ENCODE measurements at regions not wholly inside any gene's neighbourhood (a gene's known extent, or its start where the extent isn't known, plus 50 kb on each side); places are given as distances from the start of the nearest gene placed in this dataset.
"Not testable (repeated sequence)": the region's sequence is repeated elsewhere in the genome, so short reads cannot be mapped to it uniquely, and the experiment has no call there.

DNA sequence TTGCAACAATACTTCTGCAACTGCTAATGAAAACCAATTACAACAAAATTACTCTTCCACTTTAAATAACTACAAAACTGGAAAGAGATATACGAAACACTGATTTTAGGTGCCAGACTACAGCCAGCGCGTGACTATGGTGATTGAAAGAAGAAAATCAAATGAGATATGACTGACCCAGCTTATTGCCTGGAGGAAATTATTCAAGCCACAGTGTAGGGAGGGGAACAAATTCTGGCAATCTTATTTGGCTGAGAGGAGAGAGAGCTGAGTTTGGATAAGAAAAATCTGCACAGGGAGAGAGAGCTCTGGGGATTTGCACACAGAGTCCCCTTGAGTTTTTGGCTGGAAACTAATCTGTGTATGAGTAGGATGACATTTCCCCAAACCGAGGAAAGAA is 470.3 kb upstream of the FRG2C start:
- no peak overlapping the region for H3K4me3 ChIP-seq (ENCODE audit: low read depth, low read length)
- TF ChIP-seq, protein P1, sequence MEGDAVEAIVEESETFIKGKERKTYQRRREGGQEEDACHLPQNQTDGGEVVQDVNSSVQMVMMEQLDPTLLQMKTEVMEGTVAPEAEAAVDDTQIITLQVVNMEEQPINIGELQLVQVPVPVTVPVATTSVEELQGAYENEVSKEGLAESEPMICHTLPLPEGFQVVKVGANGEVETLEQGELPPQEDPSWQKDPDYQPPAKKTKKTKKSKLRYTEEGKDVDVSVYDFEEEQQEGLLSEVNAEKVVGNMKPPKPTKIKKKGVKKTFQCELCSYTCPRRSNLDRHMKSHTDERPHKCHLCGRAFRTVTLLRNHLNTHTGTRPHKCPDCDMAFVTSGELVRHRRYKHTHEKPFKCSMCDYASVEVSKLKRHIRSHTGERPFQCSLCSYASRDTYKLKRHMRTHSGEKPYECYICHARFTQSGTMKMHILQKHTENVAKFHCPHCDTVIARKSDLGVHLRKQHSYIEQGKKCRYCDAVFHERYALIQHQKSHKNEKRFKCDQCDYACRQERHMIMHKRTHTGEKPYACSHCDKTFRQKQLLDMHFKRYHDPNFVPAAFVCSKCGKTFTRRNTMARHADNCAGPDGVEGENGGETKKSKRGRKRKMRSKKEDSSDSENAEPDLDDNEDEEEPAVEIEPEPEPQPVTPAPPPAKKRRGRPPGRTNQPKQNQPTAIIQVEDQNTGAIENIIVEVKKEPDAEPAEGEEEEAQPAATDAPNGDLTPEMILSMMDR (IDR thresholded peaks at IDR 0.05; ENCODE audit: borderline replicate concordance, insufficient read depth, low read depth, low read length): no peak

DNA sequence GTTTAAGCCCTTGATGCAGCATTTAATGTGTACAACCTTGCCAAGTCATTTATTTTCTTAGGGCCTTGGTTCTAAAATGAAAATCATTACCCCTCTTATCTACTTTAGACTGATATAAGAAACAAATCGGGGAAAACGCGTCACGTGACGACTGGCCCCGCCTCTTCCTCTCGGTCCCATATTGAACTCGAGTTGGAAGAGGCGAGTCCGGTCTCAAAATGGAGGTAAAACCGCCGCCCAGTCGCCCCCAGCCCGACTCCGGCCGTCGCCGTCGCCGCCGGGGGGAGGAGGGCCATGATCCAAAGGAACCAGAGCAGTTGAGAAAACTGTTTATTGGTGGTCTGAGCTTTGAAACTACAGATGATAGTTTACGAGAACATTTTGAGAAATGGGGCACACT is 449.8 kb upstream of the FRG2C start:
- H3K4me3 ChIP-seq (ENCODE audit: low read depth, low read length): not testable (repeated sequence)

DNA sequence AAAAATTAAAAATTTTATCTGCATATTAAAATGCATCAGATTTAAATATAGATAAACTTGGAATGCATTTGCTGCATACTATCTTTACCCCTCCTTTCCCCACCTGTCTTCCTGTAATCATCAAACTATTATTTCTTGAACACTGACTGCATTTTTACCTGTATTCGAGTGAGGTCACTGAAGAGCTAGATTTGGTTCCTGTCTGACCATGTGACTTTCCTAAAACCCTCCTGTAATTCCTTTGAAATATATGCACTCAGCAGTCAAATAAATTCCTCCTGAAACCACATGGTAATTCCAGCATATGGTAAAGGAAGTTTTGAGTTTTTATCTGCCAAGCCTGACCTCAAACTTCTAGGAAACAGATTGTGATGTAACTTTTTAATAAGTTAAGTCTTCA is 445.6 kb upstream of the FRG2C start:
- H3K4me3 ChIP-seq (ENCODE audit: low read depth, low read length): no peak overlapping the region
- TF ChIP-seq, protein P1 (IDR thresholded peaks at IDR 0.05; ENCODE audit: borderline replicate concordance, insufficient read depth, low read depth, low read length): no peak

DNA sequence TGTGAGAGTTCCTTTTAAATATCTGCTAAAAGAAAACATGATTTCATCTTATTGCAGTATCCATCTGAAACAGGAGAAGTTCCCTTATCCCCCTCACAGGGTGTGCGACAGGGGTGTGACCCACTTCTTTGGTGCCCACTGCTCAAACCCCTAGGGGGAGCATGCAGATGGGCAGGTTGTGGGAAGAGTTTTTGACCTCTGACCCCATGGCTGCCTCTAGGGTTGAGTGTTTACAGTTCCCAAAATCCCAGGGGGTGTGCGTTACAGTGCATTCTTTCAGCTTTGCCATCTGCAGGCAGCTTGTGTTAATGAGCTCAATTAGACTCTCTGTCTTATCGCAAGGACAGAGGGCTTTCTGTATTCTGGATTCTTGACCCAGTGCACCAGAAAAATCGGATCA is 443.2 kb upstream of the FRG2C start:
- TF ChIP-seq, protein P1 (IDR thresholded peaks at IDR 0.05; ENCODE audit: borderline replicate concordance, insufficient read depth, low read depth, low read length): no peak

DNA sequence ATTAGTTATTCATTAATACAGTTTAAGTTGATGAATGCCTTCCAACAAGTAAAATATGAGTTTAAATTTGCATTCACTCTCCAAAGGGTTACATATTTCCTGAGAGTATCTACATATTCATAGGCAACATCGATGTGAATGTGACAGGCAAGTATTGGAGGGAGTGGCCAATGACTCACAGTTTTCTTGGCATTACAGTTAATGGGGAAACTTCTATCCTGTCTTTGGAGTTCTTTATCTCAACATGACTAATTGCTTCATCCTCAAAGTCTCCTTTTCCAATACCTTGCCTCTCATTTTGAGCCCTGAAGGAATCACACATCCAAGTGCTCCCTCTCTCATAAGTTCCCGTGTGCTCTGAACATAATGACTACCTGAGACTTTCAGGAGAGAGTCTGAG is 439.7 kb upstream of the FRG2C start:
- TF ChIP-seq, protein P1 (IDR thresholded peaks at IDR 0.05; ENCODE audit: borderline replicate concordance, insufficient read depth, low read depth, low read length): no peak
- H3K4me3 ChIP-seq (ENCODE audit: low read depth, low read length): no peak overlapping the region

More for the DNA sequence above, 443.2 kb upstream of the FRG2C start:
- no peak overlapping the region for H3K4me3 ChIP-seq (ENCODE audit: low read depth, low read length)

DNA sequence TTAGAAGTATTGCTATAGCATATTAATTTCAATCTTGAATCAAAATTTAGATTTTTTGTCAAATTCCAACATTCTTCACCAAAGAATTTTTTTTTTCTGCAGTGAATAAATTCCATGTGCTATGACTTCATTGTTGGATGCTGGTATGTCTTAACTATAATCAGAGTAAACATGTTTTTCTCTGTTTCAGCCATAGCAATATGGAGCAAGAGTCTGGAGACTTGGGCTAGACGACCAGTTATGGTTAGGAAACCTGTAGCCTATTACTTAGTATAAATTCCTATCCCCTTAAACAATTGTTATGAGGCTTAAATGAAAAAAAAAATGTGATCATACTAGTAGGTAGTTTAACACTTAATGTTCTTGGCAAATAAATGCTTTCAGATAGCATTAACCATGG is 431.9 kb upstream of the FRG2C start:
- H3K4me3 ChIP-seq (ENCODE audit: low read depth, low read length): no peak overlapping the region
- TF ChIP-seq, protein P1 (IDR thresholded peaks at IDR 0.05; ENCODE audit: borderline replicate concordance, insufficient read depth, low read depth, low read length): no peak

DNA sequence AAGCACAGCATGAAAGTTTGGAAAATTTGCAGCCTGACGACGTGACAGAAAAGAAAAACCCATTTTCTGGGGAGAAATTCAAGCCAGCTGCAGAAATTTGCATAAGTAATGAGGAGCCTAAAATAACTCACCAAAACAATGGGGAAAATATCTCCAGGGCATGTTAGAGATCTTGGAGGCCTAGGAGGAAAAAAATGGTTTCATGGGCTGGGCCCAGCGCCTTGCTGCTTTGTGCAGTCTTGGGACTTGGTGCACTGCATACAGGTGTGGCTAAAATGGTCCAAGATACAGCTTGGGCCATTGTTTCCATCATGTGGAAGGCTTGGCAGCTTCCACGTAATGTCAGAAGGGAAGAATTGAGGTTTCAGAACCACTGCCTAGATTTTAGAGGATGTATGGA is 428.5 kb upstream of the FRG2C start:
- TF ChIP-seq, protein P1 (IDR thresholded peaks at IDR 0.05; ENCODE audit: borderline replicate concordance, insufficient read depth, low read depth, low read length): no peak
- H3K4me3 ChIP-seq (ENCODE audit: low read depth, low read length): no peak overlapping the region

DNA sequence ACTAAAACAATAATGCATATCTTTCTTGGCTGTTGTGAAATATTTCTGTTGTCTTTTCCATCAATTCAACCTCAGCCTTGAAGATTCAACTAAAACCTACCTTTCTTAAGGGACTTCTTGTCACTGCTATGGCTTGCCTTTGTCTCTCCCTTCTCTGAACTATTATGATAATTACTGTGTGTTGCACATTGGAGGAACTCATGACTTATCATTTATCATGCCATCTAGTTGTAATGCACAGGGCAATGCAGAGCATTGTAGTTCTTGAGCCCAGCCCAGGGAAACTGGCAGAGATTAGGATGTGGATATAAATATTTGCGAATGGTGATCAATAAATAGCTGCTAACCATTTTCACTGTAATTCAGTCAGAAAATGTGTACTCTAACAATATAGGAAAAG is 427.1 kb upstream of the FRG2C start:
- no peak overlapping the region for H3K4me3 ChIP-seq (ENCODE audit: low read depth, low read length)
- TF ChIP-seq, protein P1 (IDR thresholded peaks at IDR 0.05; ENCODE audit: borderline replicate concordance, insufficient read depth, low read depth, low read length): no peak

Data from GM12875 (cell line).